ENCODE measurements at regions not wholly inside any gene's neighbourhood (a gene's known extent, or its start where the extent isn't known, plus 50 kb on each side); places are given as distances from the start of the nearest gene placed in this dataset.
A peak's percentile ranks its signal among the peaks of the same experiment; 100 is the strongest.
"Not testable (repeated sequence)": the region's sequence is repeated elsewhere in the genome, so short reads cannot be mapped to it uniquely, and the experiment has no call there.

- ATAC-seq = peak; percentile 38
- intact Hi-C loops (cut with DNase I) = no loop called here
- peak; percentile 45 for DNase-seq
These were observed 114.0 kb upstream of the COBL start for GRCh38 chr7:51430480-51431086.

- no peak for ATAC-seq
- no peak for DNase-seq
- intact Hi-C loops (cut with DNase I) = no loop called here
These were observed 111.7 kb upstream of the COBL start for GRCh38 chr7:51428217-51428887.

GRCh38 chr7:51426163-51426562 lies 109.6 kb upstream of the COBL start:
- no peak for DNase-seq
- ATAC-seq = no peak
- intact Hi-C loops (cut with DNase I) = no loop called here

DNA sequence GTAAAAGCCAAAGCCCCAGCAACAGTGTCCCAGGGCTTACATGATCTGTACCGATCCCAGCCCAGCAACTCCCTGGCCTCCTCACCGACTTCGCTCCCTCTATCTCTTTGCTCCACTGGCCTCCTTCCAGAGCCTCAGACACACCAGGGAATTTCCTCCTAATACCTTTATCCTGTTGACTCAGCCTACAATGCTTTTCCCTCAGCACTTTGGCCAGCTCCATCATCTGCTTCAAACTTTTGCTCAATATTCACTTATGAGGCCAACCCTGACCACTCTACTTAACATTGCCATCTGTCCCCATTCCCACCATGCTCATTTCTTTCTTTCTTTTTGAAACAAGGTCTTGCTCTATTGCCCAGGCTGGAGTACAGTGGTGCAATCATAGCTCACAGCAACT lies 93.3 kb upstream of the COBL start:
- ATAC-seq; intact Hi-C loops (cut with DNase I): not testable (repeated sequence)

GRCh38 chr7:51397608-51398007 lies 81.0 kb upstream of the COBL start:
- intact Hi-C loops (cut with DNase I); ATAC-seq: not testable (repeated sequence)

More for the DNA sequence above, 93.3 kb upstream of the COBL start:
- DNase-seq = not testable (repeated sequence)

DNA sequence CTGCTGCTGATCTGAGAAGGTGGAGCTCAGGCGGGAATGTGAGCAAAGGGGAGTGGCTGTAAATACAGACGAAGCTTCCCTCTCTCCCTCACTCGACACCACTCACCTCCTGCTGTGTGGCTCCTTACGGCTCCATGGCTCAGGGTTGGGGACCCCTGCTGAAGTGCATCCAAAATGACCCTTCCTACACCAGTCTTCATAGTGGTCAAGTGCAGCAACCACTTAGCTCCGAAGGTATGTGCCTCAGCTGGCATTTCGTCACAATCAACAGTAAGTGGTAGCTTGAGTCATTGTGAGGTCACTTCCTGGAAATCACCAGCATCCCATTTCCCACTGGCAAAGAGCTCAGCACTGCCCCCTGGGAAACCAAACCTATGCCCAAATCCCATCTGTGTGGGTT lies 76.4 kb upstream of the COBL start:
- ATAC-seq; DNase-seq; intact Hi-C loops (cut with DNase I): not testable (repeated sequence)

More at GRCh38 chr7:51397608-51398007, 81.0 kb upstream of the COBL start:
- not testable (repeated sequence) for DNase-seq

- intact Hi-C loops (cut with DNase I) = not testable (repeated sequence)
These were observed 73.3 kb upstream of the COBL start for GRCh38 chr7:51389952-51390351.

GRCh38 chr7:51389216-51389812 lies 72.7 kb upstream of the COBL start:
- intact Hi-C loops (cut with DNase I); DNase-seq; ATAC-seq: not testable (repeated sequence)

More at GRCh38 chr7:51389952-51390351, 73.3 kb upstream of the COBL start:
- not testable (repeated sequence) for ATAC-seq, DNase-seq

- DNase-seq; intact Hi-C loops (cut with DNase I); ATAC-seq: not testable (repeated sequence)
These were observed 71.6 kb upstream of the COBL start for GRCh38 chr7:51388241-51388640.

- ATAC-seq; DNase-seq; intact Hi-C loops (cut with DNase I): not testable (repeated sequence)
These were observed 70.4 kb upstream of the COBL start for GRCh38 chr7:51386806-51387568.

- DNase-seq; ATAC-seq; intact Hi-C loops (cut with DNase I): not testable (repeated sequence)
These were observed 69.6 kb upstream of the COBL start for GRCh38 chr7:51386184-51386583.

DNA sequence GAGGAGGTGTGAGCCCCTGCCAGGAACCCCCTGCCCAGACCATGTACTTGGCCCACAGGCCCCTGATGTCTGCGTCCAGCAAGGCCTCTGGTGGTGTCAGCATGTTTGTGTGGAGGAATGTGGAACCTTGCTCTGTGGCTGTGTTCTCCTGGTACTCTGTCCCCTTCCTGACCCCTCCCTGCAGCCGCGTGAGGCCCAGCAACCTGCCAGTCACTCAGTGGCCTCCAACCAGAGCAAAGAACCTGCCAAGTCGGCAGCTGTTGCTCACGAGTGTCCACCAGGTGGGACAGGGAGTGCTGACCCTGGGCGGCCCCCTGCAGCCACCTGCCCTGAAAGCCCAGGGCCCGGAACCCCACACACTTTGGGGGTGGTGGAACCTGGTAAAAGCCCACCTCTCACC lies 65.6 kb upstream of the COBL start:
- DNase-seq; ATAC-seq; intact Hi-C loops (cut with DNase I): not testable (repeated sequence)

- DNase-seq (no peak), ATAC-seq (peak in 1 of 2 donors; percentile 67)
- intact Hi-C loops (cut with DNase I) = no loop called here
These were observed 59.9 kb upstream of the COBL start for GRCh38 chr7:51376420-51377092.

DNA sequence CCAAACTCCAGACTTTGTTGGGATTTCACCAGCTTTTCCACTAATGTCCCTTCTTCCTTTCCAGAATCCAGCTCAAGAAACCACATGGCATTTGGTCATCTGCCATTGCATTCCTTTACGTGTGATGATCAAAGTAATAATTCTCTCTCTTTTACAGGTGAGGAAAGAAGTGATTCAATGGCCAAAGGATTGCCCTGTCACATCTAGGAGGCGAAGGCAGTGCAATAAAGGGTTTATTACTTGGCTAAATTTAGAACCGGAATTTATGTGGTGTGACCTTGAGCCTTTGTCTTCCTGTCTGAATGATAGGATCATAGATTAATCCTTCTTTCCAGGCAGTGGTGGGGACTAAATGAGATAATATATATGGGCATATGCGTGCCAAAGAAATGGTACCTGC lies 58.3 kb upstream of the COBL start:
- DNase-seq = no peak
- no peak for ATAC-seq
- intact Hi-C loops (cut with DNase I) = no loop called here

GRCh38 chr7:51373607-51374006 lies 57.0 kb upstream of the COBL start:
- DNase-seq; ATAC-seq; intact Hi-C loops (cut with DNase I): not testable (repeated sequence)

- intact Hi-C loops (cut with DNase I) = loop anchor here (5.0 to 10.0 kb wide), 4 partner anchors 115 to 1277 kb away; partner anchors contain the start of gene ZPBP (in 1 of the 2)
- DNase-seq = no peak
- no peak for ATAC-seq
These were observed 53.1 kb upstream of the COBL start for GRCh38 chr7:51369746-51370145.

DNA sequence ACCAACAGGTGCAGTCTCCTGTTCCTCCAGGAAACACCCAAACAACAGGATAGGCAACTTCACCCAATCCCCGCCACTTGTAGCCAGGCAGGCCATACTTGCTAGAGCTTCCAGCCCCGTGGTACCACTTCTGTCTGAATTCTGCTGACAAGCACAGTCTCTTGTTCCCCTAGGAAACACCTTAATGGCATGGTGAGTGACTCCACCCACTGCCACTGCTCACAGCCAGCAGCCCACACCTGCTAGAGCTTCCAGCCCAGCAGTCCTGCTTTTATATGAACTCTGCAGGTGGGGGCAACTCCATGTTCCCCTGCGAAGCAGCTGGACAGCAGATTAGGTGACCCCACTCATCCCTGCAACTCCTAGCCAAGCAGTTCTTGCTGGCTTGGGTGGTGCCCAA lies 52.6 kb upstream of the COBL start:
- ATAC-seq, DNase-seq: not testable (repeated sequence)
- intact Hi-C loops (cut with DNase I) = loop anchor here (5.0 to 10.0 kb wide), 4 partner anchors 114 to 1277 kb away; partner anchors contain the start of gene ZPBP (in 1 of the 2)

GRCh38 chr7:51368334-51368733 lies 51.7 kb upstream of the COBL start:
- DNase-seq (no peak), ATAC-seq (no peak)
- intact Hi-C loops (cut with DNase I) = loop anchor here (5.0 to 10.0 kb wide), 4 partner anchors 114 to 1276 kb away; partner anchors contain the start of gene ZPBP (in 1 of the 2)

GRCh38 chr7:51367614-51367968 lies 51.0 kb upstream of the COBL start:
- intact Hi-C loops (cut with DNase I) = loop anchor here (2.0 to 10.0 kb wide), 5 partner anchors 113 to 1275 kb away; partner anchors contain the start of gene ZPBP (in 1 of the 2)

More at GRCh38 chr7:51367614-51367968, 51.0 kb upstream of the COBL start:
- ATAC-seq (no peak), DNase-seq (no peak)
